ENCODE measurements at regions not wholly inside any gene's neighbourhood (a gene's known extent, or its start where the extent isn't known, plus 50 kb on each side); places are given as distances from the start of the nearest gene placed in this dataset.

DNA sequence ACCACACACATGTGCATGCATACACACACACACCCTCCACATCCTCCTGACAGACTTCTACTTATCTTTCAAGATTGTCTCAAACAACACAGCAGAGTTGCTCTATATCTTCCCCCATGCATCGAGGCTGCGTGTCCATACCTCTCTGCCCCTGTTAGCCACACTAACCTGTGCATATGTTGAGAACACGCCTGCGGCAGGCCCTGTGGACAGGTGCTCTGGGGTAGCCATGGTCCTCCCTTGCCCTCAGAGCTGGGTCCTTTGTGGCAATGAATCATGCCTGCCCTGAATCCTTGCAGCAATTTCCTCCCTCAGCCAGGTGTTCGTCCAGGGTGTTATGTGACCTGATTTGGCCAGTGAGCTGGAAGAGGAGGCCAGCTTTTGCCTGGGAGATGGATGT is 213.3 kb downstream of the KATNAL1 start:
- no peak for TF ChIP-seq POLR2A (IDR thresholded peaks at IDR 0.05)
- TF ChIP-seq, protein P1, sequence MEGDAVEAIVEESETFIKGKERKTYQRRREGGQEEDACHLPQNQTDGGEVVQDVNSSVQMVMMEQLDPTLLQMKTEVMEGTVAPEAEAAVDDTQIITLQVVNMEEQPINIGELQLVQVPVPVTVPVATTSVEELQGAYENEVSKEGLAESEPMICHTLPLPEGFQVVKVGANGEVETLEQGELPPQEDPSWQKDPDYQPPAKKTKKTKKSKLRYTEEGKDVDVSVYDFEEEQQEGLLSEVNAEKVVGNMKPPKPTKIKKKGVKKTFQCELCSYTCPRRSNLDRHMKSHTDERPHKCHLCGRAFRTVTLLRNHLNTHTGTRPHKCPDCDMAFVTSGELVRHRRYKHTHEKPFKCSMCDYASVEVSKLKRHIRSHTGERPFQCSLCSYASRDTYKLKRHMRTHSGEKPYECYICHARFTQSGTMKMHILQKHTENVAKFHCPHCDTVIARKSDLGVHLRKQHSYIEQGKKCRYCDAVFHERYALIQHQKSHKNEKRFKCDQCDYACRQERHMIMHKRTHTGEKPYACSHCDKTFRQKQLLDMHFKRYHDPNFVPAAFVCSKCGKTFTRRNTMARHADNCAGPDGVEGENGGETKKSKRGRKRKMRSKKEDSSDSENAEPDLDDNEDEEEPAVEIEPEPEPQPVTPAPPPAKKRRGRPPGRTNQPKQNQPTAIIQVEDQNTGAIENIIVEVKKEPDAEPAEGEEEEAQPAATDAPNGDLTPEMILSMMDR (IDR thresholded peaks at IDR 0.05) = no peak

Measured in uterus (tissue), 2 donors.